HEK293 (cell line): ENCODE measurements at regions not wholly inside any gene's neighbourhood (a gene's known extent, or its start where the extent isn't known, plus 50 kb on each side); places are given as distances from the start of the nearest gene placed in this dataset.

Experiments
- FEZF1 ChIP-seq: fragments of 450-650 bp; formaldehyde crosslinking; IDR thresholded peaks from 2 replicates; pipeline ENCODE4 v1.5.1; 2016; ENCODE audit warnings: missing biosample characterization, missing genetic modification characterization
- IKZF3 ChIP-seq: fragments of 450-650 bp; IDR thresholded peaks from 2 replicates; pipeline ENCODE4 v1.5.0; 2018; ENCODE audit warnings: missing biosample characterization, mild to moderate bottlenecking, missing genetic modification characterization, moderate library complexity
- KLF10 ChIP-seq: fragments of 450-650 bp; IDR thresholded peaks from 2 replicates; pipeline ENCODE4 v1.5.1; 2018; ENCODE audit warnings: missing biosample characterization, mild to moderate bottlenecking, missing genetic modification characterization
- OSR2 ChIP-seq: fragments of 450-650 bp; formaldehyde crosslinking; IDR thresholded peaks from 2 replicates; pipeline ENCODE4 v1.5.1; 2016; ENCODE audit warnings: missing biosample characterization, missing genetic modification characterization
- SCRT1 ChIP-seq: fragments of 450-650 bp; formaldehyde crosslinking; IDR thresholded peaks from 2 replicates; pipeline ENCODE4 v1.5.1; 2016; ENCODE audit warnings: missing biosample characterization, missing genetic modification characterization, borderline replicate concordance
- SETDB1 ChIP-seq: IDR thresholded peaks from one replicate; pipeline ENCODE4 v1.6.1; 2017; ENCODE audit warnings: mild to moderate bottlenecking, low read length, moderate library complexity, mixed read lengths; ENCODE audit not compliant: insufficient read length
- SP7 ChIP-seq: fragments of 450-650 bp; formaldehyde crosslinking; IDR thresholded peaks from 2 replicates; pipeline ENCODE4 v1.5.1; 2016; ENCODE audit warnings: missing biosample characterization, missing genetic modification characterization
- ZBTB26 ChIP-seq: fragments of 450-650 bp; formaldehyde crosslinking; optimal IDR thresholded peaks from 2 replicates; pipeline ENCODE3; 2016; ENCODE audit warnings: missing biosample characterization, mild to moderate bottlenecking, missing genetic modification characterization
- ZBTB44 ChIP-seq: fragments of 450-650 bp; IDR thresholded peaks from 2 replicates; pipeline ENCODE4 v1.5.1; 2018; ENCODE audit warnings: missing biosample characterization, mild to moderate bottlenecking, missing genetic modification characterization
- ZEB2 ChIP-seq: fragments of 450-650 bp; formaldehyde crosslinking; IDR thresholded peaks from 2 replicates; pipeline ENCODE4 v1.5.1; 2016; ENCODE audit warnings: missing biosample characterization, missing genetic modification characterization
- ZNF10 ChIP-seq: fragments of 450-650 bp; formaldehyde crosslinking; IDR thresholded peaks from 2 replicates; pipeline ENCODE4 v1.5.1; 2017; ENCODE audit warnings: missing biosample characterization, missing genetic modification characterization
- ZNF140 ChIP-seq: fragments of 450-650 bp; formaldehyde crosslinking; IDR thresholded peaks from 2 replicates; pipeline ENCODE4 v1.5.1; 2016; ENCODE audit warnings: missing biosample characterization, missing genetic modification characterization
- ZNF202 ChIP-seq: fragments of 450-650 bp; formaldehyde crosslinking; IDR thresholded peaks from 2 replicates; pipeline ENCODE4 v1.5.1; 2016; ENCODE audit warnings: missing biosample characterization, missing genetic modification characterization, borderline replicate concordance
- ZNF311 ChIP-seq: fragments of 450-650 bp; formaldehyde crosslinking; IDR thresholded peaks from 2 replicates; pipeline ENCODE4 v1.5.1; 2017; ENCODE audit warnings: missing biosample characterization, missing genetic modification characterization, borderline replicate concordance
- ZNF335 ChIP-seq: fragments of 450-650 bp; formaldehyde crosslinking; conservative IDR thresholded peaks from 2 replicates; pipeline ENCODE4 v1.5.1; 2016; ENCODE audit warnings: missing biosample characterization, missing genetic modification characterization
- ZNF394 ChIP-seq: fragments of 450-650 bp; formaldehyde crosslinking; IDR thresholded peaks from 2 replicates; pipeline ENCODE4 v1.5.1; 2016; ENCODE audit warnings: missing biosample characterization, missing genetic modification characterization, mild to moderate bottlenecking, moderate library complexity, borderline replicate concordance
- ZNF404 ChIP-seq: fragments of 450-650 bp; formaldehyde crosslinking; IDR thresholded peaks from 2 replicates; pipeline ENCODE4 v1.5.1; 2017; ENCODE audit warnings: missing biosample characterization, missing genetic modification characterization
- ZNF416 ChIP-seq: fragments of 450-650 bp; formaldehyde crosslinking; IDR thresholded peaks from 2 replicates; pipeline ENCODE4 v1.5.1; 2016; ENCODE audit warnings: missing biosample characterization, missing genetic modification characterization
- ZNF510 ChIP-seq: fragments of 450-650 bp; formaldehyde crosslinking; IDR thresholded peaks from 2 replicates; pipeline ENCODE4 v1.5.1; 2018; ENCODE audit warnings: mild to moderate bottlenecking, missing genetic modification characterization, missing biosample characterization; ENCODE audit not compliant: insufficient replicate concordance
- ZNF513 ChIP-seq: fragments of 450-650 bp; IDR thresholded peaks from 2 replicates; pipeline ENCODE4 v1.5.1; 2018; ENCODE audit warnings: missing biosample characterization, missing genetic modification characterization
- ZNF561 ChIP-seq: fragments of 450-650 bp; IDR thresholded peaks from 2 replicates; pipeline ENCODE4 v1.5.1; 2018; ENCODE audit warnings: missing biosample characterization, missing genetic modification characterization, borderline replicate concordance
- ZNF624 ChIP-seq: fragments of 450-650 bp; formaldehyde crosslinking; IDR thresholded peaks from 2 replicates; pipeline ENCODE4 v1.5.1; 2017; ENCODE audit warnings: missing biosample characterization, missing genetic modification characterization
- ZNF629 ChIP-seq: fragments of 450-650 bp; formaldehyde crosslinking; IDR thresholded peaks from 2 replicates; pipeline ENCODE4 v1.5.1; 2017; ENCODE audit warnings: missing biosample characterization, missing genetic modification characterization
- ZNF701 ChIP-seq: fragments of 450-650 bp; formaldehyde crosslinking; IDR thresholded peaks from 2 replicates; pipeline ENCODE4 v1.5.1; 2016; ENCODE audit warnings: missing biosample characterization, missing genetic modification characterization
- ZSCAN16 ChIP-seq: fragments of 450-650 bp; formaldehyde crosslinking; IDR thresholded peaks from 2 replicates; pipeline ENCODE4 v1.5.1; 2016; ENCODE audit warnings: missing biosample characterization, missing genetic modification characterization
- TF ChIP-seq, protein P1 (sequence below): fragments of 450-650 bp; formaldehyde crosslinking; IDR thresholded peaks from 2 replicates; pipeline ENCODE4 v1.5.1; 2016; ENCODE audit warnings: missing biosample characterization, missing genetic modification characterization
- TF ChIP-seq, protein P2 (sequence below): fragments of 450-650 bp; formaldehyde crosslinking; IDR thresholded peaks from 2 replicates; pipeline ENCODE4 v1.5.1; 2016; ENCODE audit warnings: missing biosample characterization, missing genetic modification characterization
- TF ChIP-seq, protein P3 (sequence below): fragments of 450-650 bp; formaldehyde crosslinking; IDR thresholded peaks from 2 replicates; pipeline ENCODE4 v1.5.1; 2016; ENCODE audit warnings: missing biosample characterization, missing genetic modification characterization
- TF ChIP-seq, protein P4 (sequence below): fragments of 450-650 bp; formaldehyde crosslinking; IDR thresholded peaks from 2 replicates; pipeline ENCODE4 v1.5.1; 2016; ENCODE audit warnings: missing biosample characterization, missing genetic modification characterization, low read depth

DNA sequence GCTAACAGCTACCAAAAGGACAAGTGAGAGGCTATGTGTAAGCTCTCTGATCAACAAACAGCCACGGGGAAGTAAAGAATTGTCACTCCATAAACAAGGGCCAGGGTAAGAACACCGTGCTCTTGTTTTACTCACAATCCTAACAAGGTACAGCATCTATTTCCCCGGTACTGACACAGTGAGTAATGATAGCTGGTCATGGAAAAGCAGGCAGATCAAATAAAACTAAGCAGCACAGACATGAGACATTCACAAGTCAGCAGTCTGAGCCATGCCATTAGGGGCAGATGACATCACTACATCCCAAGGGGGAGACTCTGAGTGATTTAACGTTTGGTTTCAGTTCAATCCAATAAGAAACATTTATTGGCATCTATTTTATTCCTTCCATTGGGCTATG is 54.4 kb downstream of the ARL6IP4 start (continued):
- TF ChIP-seq, protein P1, sequence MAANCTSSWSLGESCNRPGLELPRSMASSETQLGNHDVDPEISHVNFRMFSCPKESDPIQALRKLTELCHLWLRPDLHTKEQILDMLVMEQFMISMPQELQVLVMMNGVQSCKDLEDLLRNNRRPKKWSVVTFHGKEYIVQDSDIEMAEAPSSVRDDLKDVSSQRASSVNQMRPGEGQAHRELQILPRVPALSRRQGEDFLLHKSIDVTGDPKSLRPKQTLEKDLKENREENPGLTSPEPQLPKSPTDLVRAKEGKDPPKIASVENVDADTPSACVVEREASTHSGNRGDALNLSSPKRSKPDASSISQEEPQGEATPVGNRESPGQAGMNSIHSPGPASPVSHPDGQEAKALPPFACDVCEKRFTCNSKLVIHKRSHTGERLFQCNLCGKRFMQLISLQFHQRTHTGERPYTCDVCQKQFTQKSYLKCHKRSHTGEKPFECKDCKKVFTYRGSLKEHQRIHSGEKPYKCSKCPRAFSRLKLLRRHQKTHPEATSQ (tag by site-specific recombination): no peak
- TF ChIP-seq SCRT1 (tag by site-specific recombination): no peak
- no peak for TF ChIP-seq ZNF510 (tag by site-specific recombination)
- TF ChIP-seq ZNF513: no peak
- no peak for TF ChIP-seq ZSCAN16 (tag by site-specific recombination)
- TF ChIP-seq OSR2 (tag by site-specific recombination): no peak
- peak; percentile 62 for TF ChIP-seq ZNF335 (tag by site-specific recombination)
- TF ChIP-seq ZNF404 (tag by site-specific recombination): no peak
- peak; percentile 73 for TF ChIP-seq SP7
- peak; percentile 75; the same call in 1 of the 2 replicates for TF ChIP-seq ZNF10 (tag by site-specific recombination)
- TF ChIP-seq SETDB1: no peak
- TF ChIP-seq, protein P2, sequence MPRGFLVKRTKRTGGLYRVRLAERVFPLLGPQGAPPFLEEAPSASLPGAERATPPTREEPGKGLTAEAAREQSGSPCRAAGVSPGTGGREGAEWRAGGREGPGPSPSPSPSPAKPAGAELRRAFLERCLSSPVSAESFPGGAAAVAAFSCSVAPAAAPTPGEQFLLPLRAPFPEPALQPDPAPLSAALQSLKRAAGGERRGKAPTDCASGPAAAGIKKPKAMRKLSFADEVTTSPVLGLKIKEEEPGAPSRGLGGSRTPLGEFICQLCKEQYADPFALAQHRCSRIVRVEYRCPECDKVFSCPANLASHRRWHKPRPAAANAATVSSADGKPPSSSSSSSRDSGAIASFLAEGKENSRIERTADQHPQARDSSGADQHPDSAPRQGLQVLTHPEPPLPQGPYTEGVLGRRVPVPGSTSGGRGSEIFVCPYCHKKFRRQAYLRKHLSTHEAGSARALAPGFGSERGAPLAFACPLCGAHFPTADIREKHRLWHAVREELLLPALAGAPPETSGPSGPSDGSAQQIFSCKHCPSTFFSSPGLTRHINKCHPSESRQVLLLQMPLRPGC: peak; percentile 78
- TF ChIP-seq KLF10 (tag by site-specific recombination): no peak
- TF ChIP-seq ZEB2 (tag by site-specific recombination): peak; percentile 68
- peak; percentile 62 for TF ChIP-seq IKZF3
- TF ChIP-seq ZNF416: no peak
- TF ChIP-seq ZNF561 (tag by site-specific recombination): 0 out of 2 replicates have a peak, but pooled peaks have one; percentile 34
- peak; percentile 52; the same call in 1 of the 2 replicates for TF ChIP-seq ZNF394 (tag by site-specific recombination)
- TF ChIP-seq, protein P3, sequence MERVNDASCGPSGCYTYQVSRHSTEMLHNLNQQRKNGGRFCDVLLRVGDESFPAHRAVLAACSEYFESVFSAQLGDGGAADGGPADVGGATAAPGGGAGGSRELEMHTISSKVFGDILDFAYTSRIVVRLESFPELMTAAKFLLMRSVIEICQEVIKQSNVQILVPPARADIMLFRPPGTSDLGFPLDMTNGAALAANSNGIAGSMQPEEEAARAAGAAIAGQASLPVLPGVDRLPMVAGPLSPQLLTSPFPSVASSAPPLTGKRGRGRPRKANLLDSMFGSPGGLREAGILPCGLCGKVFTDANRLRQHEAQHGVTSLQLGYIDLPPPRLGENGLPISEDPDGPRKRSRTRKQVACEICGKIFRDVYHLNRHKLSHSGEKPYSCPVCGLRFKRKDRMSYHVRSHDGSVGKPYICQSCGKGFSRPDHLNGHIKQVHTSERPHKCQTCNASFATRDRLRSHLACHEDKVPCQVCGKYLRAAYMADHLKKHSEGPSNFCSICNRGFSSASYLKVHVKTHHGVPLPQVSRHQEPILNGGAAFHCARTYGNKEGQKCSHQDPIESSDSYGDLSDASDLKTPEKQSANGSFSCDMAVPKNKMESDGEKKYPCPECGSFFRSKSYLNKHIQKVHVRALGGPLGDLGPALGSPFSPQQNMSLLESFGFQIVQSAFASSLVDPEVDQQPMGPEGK (tag by site-specific recombination): no peak; the same call in 1 of the 2 replicates
- TF ChIP-seq ZNF624 (tag by site-specific recombination): no peak
- no peak for TF ChIP-seq ZNF311 (tag by site-specific recombination)
- peak; percentile 89 for TF ChIP-seq ZNF629 (tag by site-specific recombination)
- TF ChIP-seq ZNF701 (tag by site-specific recombination): no peak
- no peak for TF ChIP-seq FEZF1
- TF ChIP-seq ZNF140 (tag by site-specific recombination): no peak
- TF ChIP-seq, protein P4, sequence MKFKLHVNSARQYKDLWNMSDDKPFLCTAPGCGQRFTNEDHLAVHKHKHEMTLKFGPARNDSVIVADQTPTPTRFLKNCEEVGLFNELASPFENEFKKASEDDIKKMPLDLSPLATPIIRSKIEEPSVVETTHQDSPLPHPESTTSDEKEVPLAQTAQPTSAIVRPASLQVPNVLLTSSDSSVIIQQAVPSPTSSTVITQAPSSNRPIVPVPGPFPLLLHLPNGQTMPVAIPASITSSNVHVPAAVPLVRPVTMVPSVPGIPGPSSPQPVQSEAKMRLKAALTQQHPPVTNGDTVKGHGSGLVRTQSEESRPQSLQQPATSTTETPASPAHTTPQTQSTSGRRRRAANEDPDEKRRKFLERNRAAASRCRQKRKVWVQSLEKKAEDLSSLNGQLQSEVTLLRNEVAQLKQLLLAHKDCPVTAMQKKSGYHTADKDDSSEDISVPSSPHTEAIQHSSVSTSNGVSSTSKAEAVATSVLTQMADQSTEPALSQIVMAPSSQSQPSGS (tag by site-specific recombination): peak; percentile 95
- TF ChIP-seq ZNF202 (tag by site-specific recombination): no peak
- TF ChIP-seq ZBTB26 (tag by site-specific recombination): no peak
- TF ChIP-seq ZBTB44 (tag by site-specific recombination): no peak
